MM.1S (cell line): ENCODE measurements at regions not wholly inside any gene's neighbourhood (a gene's known extent, or its start where the extent isn't known, plus 50 kb on each side); places are given as distances from the start of the nearest gene placed in this dataset.
"Not testable (repeated sequence)": the region's sequence is repeated elsewhere in the genome, so short reads cannot be mapped to it uniquely, and the experiment has no call there.

ENCODE experiments used
- EZH2 ChIP-seq: fragments of 300-600 bp; sonication (generic); optimal IDR thresholded peaks from 2 replicates; pipeline ENCODE3; 2017; ENCODE audit warnings: low read depth, mild to moderate bottlenecking, antibody characterized with exemption, low read length, mixed read lengths
- TF ChIP-seq, protein P1 (sequence below): fragments of 300-600 bp; sonication (generic); IDR thresholded peaks from 2 replicates; pipeline ENCODE4 v1.5.1; 2016; ENCODE audit warnings: antibody characterized with exemption, low read length, mixed read lengths

DNA sequence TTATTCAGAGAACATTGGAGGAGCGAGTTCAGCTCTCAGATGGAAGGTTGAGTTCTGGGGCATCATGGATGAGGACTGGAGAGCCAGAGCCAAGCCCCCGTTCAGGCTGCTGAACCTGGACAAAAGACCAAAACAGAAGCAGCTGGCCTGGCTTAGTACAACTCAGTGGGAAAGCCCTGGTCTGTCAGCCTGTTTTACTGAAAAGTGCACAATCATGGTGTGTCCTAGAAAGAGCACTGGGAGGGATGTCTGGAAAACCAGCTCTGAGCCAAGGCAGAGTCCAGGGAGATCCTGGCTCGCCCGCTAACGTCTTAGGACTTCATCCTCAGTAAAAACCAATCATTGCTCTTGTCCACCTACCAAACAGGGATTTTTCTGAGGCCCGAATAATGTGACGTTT, 129.7 kb upstream of the MTLN start:
- TF ChIP-seq EZH2 = not testable (repeated sequence)
- TF ChIP-seq, protein P1, sequence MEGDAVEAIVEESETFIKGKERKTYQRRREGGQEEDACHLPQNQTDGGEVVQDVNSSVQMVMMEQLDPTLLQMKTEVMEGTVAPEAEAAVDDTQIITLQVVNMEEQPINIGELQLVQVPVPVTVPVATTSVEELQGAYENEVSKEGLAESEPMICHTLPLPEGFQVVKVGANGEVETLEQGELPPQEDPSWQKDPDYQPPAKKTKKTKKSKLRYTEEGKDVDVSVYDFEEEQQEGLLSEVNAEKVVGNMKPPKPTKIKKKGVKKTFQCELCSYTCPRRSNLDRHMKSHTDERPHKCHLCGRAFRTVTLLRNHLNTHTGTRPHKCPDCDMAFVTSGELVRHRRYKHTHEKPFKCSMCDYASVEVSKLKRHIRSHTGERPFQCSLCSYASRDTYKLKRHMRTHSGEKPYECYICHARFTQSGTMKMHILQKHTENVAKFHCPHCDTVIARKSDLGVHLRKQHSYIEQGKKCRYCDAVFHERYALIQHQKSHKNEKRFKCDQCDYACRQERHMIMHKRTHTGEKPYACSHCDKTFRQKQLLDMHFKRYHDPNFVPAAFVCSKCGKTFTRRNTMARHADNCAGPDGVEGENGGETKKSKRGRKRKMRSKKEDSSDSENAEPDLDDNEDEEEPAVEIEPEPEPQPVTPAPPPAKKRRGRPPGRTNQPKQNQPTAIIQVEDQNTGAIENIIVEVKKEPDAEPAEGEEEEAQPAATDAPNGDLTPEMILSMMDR = not testable (repeated sequence)
